ENCODE measurements at regions not wholly inside any gene's neighbourhood (a gene's known extent, or its start where the extent isn't known, plus 50 kb on each side); places are given as distances from the start of the nearest gene placed in this dataset.

GRCh38 chr10:62661143-62661542, 143.4 kb upstream of the ADO start:
- Mint-ChIP-seq H3K36me3 (ENCODE audit: insufficient read depth, unreplicated experiment) (no peaks in the 10 kb centered on the region), H3K27me3 (ENCODE audit: unreplicated experiment) (peaks cover 13% of the 10 kb centered on the region), H3K4me3 (ENCODE audit: low read depth, unreplicated experiment) (no peak overlapping the region), H3K4me1 (ENCODE audit: low read depth, unreplicated experiment) (no peaks in the 10 kb centered on the region), H3K9me3 (ENCODE audit: low read depth, unreplicated experiment) (no peaks in the 10 kb centered on the region), H3K27ac (ENCODE audit: unreplicated experiment) (no peak overlapping the region)
- TF ChIP-seq CTCF (IDR thresholded peaks at IDR 0.05; ENCODE audit: unreplicated experiment): no peak
- no TSS peak for BruUV-seq (replicated peaks)
- CTCF ChIA-PET: no interaction called here
- intact Hi-C loops (cut with micrococcal nuclease; ENCODE audit: unreplicated experiment): no loop called here
- DNase-seq: no peak

- DNase-seq: no peak
- H3K27me3 Mint-ChIP-seq (ENCODE audit: unreplicated experiment): peaks cover 13% of the 10 kb centered on the region
- no peaks in the 10 kb centered on the region for H3K4me1 Mint-ChIP-seq (ENCODE audit: low read depth, unreplicated experiment)
- no TSS peak for BruUV-seq (replicated peaks)
- no peaks in the 10 kb centered on the region for H3K9me3 Mint-ChIP-seq (ENCODE audit: low read depth, unreplicated experiment)
- no peak for TF ChIP-seq CTCF (IDR thresholded peaks at IDR 0.05; ENCODE audit: unreplicated experiment)
- no peaks in the 10 kb centered on the region for H3K36me3 Mint-ChIP-seq (ENCODE audit: insufficient read depth, unreplicated experiment)
- H3K4me3 Mint-ChIP-seq (ENCODE audit: low read depth, unreplicated experiment): no peak overlapping the region
- no peak overlapping the region for H3K27ac Mint-ChIP-seq (ENCODE audit: unreplicated experiment)
- intact Hi-C loops (cut with micrococcal nuclease; ENCODE audit: unreplicated experiment): no loop called here
- CTCF ChIA-PET: no interaction called here
These were observed 142.0 kb upstream of the ADO start for GRCh38 chr10:62662486-62662885.

- H3K4me3 Mint-ChIP-seq (ENCODE audit: low read depth, unreplicated experiment): no peak overlapping the region
- H3K27ac Mint-ChIP-seq (ENCODE audit: unreplicated experiment): no peak overlapping the region
- intact Hi-C loops (cut with micrococcal nuclease; ENCODE audit: unreplicated experiment): no loop called here
- H3K36me3 Mint-ChIP-seq (ENCODE audit: insufficient read depth, unreplicated experiment): no peaks in the 10 kb centered on the region
- H3K9me3 Mint-ChIP-seq (ENCODE audit: low read depth, unreplicated experiment): no peaks in the 10 kb centered on the region
- peaks cover 15% of the 10 kb centered on the region for H3K4me1 Mint-ChIP-seq (ENCODE audit: low read depth, unreplicated experiment)
- no peak for DNase-seq
- CTCF ChIA-PET: no interaction called here
- TF ChIP-seq CTCF (IDR thresholded peaks at IDR 0.05; ENCODE audit: unreplicated experiment): no peak
- BruUV-seq (replicated peaks): no TSS peak
- H3K27me3 Mint-ChIP-seq (ENCODE audit: unreplicated experiment): peaks cover 13% of the 10 kb centered on the region
These were observed 138.7 kb upstream of the ADO start for GRCh38 chr10:62665771-62666170.

GRCh38 chr10:62666275-62666674, 138.2 kb upstream of the ADO start:
- CTCF ChIA-PET: interaction anchor here (0.6 kb wide), 1 partner anchor 342 kb away, joined by 5 read pairs; no protein-coding TSS in a partner anchor
- no peak for DNase-seq
- Mint-ChIP-seq H3K36me3 (ENCODE audit: insufficient read depth, unreplicated experiment) (no peaks in the 10 kb centered on the region), H3K4me3 (ENCODE audit: low read depth, unreplicated experiment) (no peak overlapping the region), H3K27ac (ENCODE audit: unreplicated experiment) (no peak overlapping the region), H3K9me3 (ENCODE audit: low read depth, unreplicated experiment) (no peaks in the 10 kb centered on the region), H3K27me3 (ENCODE audit: unreplicated experiment) (peaks cover 13% of the 10 kb centered on the region), H3K4me1 (ENCODE audit: low read depth, unreplicated experiment) (peaks cover 20% of the 10 kb centered on the region)
- no TSS peak for BruUV-seq (replicated peaks)
- intact Hi-C loops (cut with micrococcal nuclease; ENCODE audit: unreplicated experiment): no loop called here
- TF ChIP-seq CTCF (IDR thresholded peaks at IDR 0.05; ENCODE audit: unreplicated experiment): no peak

- no peak for TF ChIP-seq CTCF (IDR thresholded peaks at IDR 0.05; ENCODE audit: unreplicated experiment)
- intact Hi-C loops (cut with micrococcal nuclease; ENCODE audit: unreplicated experiment): no loop called here
- BruUV-seq (replicated peaks): no TSS peak
- Mint-ChIP-seq H3K36me3 (ENCODE audit: insufficient read depth, unreplicated experiment) (no peaks in the 10 kb centered on the region), H3K27ac (ENCODE audit: unreplicated experiment) (no peak overlapping the region), H3K4me1 (ENCODE audit: low read depth, unreplicated experiment) (peaks cover 20% of the 10 kb centered on the region), H3K9me3 (ENCODE audit: low read depth, unreplicated experiment) (peaks cover 3% of the 10 kb centered on the region), H3K27me3 (ENCODE audit: unreplicated experiment) (peaks cover 2% of the 10 kb centered on the region), H3K4me3 (ENCODE audit: low read depth, unreplicated experiment) (no peak overlapping the region)
- no peak for DNase-seq
- CTCF ChIA-PET: no interaction called here
These were observed 135.2 kb upstream of the ADO start for GRCh38 chr10:62669341-62669740.

Data from Calu3 (cell line).